Osteoblast (primary cell): ENCODE measurements at regions not wholly inside any gene's neighbourhood (a gene's known extent, or its start where the extent isn't known, plus 50 kb on each side); places are given as distances from the start of the nearest gene placed in this dataset.

Source experiments
- DNase-seq: peaks from one replicate; pipeline ENCODE4 v3.0.0; 2011; ENCODE audit warnings: low spot score, mixed read lengths; ENCODE audit not compliant: insufficient read length; ENCODE audit errors: missing footprints
- H2AFZ ChIP-seq: 2 replicates; pipeline ENCODE4 v1.6.0; 2011; ENCODE audit warnings: mild to moderate bottlenecking, low read length
- H3K27ac ChIP-seq: 2 replicates; pipeline ENCODE4 v1.5.1; 2011; ENCODE audit warnings: mild to moderate bottlenecking, low read depth, low read length, moderate library complexity
- H3K27me3 ChIP-seq: 2 replicates; pipeline ENCODE4 v1.6.0; 2012; ENCODE audit warnings: mild to moderate bottlenecking, control low read depth, inconsistent platforms, low read length, moderate library complexity; ENCODE audit not compliant: insufficient read depth
- H3K36me3 ChIP-seq: 2 replicates; pipeline ENCODE4 v1.5.1; 2011; ENCODE audit warnings: mild to moderate bottlenecking, low read length, control low read depth, moderate library complexity; ENCODE audit not compliant: insufficient read depth
- H3K4me1 ChIP-seq: 2 replicates; pipeline ENCODE4 v1.5.1; 2011; ENCODE audit warnings: mild to moderate bottlenecking, low read length, control low read depth, moderate library complexity; ENCODE audit not compliant: insufficient read depth
- H3K4me2 ChIP-seq: 2 replicates; pipeline ENCODE4 v1.6.0; 2011; ENCODE audit warnings: mild to moderate bottlenecking, low read length; ENCODE audit not compliant: insufficient read depth
- H3K4me3 ChIP-seq: fragments of 200-600 bp; sonication (generic); 3 replicates; pipeline ENCODE4 v1.5.1; 2012; ENCODE audit warnings: mild to moderate bottlenecking, low read length, inconsistent platforms; ENCODE audit not compliant: insufficient read depth
- H3K79me2 ChIP-seq: 2 replicates; pipeline ENCODE4 v1.6.0; 2012; ENCODE audit warnings: mild to moderate bottlenecking, low read length, control low read depth, inconsistent platforms; ENCODE audit not compliant: insufficient read depth
- H3K9me3 ChIP-seq: 2 replicates; pipeline ENCODE4 v1.5.1; 2011; ENCODE audit warnings: low read depth, low read length, control low read depth
- H4K20me1 ChIP-seq: 2 replicates; pipeline ENCODE4 v1.6.0; 2012; ENCODE audit warnings: mild to moderate bottlenecking, low read length, control low read depth; ENCODE audit not compliant: insufficient read depth
- TF ChIP-seq, protein P1 (sequence below): IDR thresholded peaks from 2 replicates; pipeline ENCODE4 v1.5.1; 2011; ENCODE audit warnings: mild to moderate bottlenecking, low read depth, low read length, moderate library complexity; ENCODE audit errors: extremely low read depth

DNA sequence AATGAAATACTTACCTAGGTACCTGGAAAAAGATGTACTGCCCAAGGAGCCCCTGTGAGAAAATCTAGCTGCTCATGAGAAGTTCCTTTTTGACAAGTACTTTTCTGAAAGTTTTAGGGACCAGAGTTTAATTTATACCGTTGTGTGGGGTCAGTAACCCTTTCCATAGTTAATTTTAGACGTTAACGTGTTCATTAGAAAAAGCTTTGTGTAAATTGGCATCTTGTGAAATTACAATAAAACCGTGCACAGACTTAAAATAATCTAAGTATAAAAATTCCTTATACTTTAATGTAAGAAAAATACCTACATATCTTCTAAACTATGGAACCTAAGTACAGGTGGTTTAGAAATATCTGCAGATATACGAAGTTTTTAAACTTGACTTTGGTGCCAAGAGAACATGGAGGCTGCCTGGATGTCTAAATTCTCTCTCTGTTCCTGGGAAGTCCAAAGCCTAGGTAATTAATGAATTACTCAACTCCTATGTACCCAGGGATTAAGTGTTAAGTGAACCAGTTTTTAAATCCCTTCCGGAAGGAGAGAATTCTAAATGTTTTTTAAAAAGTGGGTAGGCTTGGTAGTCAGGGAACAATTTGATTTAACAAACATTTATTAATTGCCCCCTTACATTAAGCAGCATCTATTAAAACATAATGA, 50.2 kb upstream of the PDX1 start:
- DNase-seq = no peak
- Histone ChIP-seq H3K4me2 (no peak overlapping the region), H2AFZ (no peak overlapping the region), H3K9me3 (no peaks in the 10 kb centered on the region), H3K27ac (no peak overlapping the region), H3K4me3 (no peak overlapping the region), H3K4me1 (no peaks in the 10 kb centered on the region), H4K20me1 (no peaks in the 10 kb centered on the region), H3K79me2 (no peaks in the 10 kb centered on the region), H3K27me3 (peaks cover 3% of the 10 kb centered on the region), H3K36me3 (no peaks in the 10 kb centered on the region)
- TF ChIP-seq, protein P1, sequence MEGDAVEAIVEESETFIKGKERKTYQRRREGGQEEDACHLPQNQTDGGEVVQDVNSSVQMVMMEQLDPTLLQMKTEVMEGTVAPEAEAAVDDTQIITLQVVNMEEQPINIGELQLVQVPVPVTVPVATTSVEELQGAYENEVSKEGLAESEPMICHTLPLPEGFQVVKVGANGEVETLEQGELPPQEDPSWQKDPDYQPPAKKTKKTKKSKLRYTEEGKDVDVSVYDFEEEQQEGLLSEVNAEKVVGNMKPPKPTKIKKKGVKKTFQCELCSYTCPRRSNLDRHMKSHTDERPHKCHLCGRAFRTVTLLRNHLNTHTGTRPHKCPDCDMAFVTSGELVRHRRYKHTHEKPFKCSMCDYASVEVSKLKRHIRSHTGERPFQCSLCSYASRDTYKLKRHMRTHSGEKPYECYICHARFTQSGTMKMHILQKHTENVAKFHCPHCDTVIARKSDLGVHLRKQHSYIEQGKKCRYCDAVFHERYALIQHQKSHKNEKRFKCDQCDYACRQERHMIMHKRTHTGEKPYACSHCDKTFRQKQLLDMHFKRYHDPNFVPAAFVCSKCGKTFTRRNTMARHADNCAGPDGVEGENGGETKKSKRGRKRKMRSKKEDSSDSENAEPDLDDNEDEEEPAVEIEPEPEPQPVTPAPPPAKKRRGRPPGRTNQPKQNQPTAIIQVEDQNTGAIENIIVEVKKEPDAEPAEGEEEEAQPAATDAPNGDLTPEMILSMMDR = no peak
